Immature natural killer cell (primary cell): ENCODE measurements at regions not wholly inside any gene's neighbourhood (a gene's known extent, or its start where the extent isn't known, plus 50 kb on each side); places are given as distances from the start of the nearest gene placed in this dataset.
"Not testable (repeated sequence)": the region's sequence is repeated elsewhere in the genome, so short reads cannot be mapped to it uniquely, and the experiment has no call there.

Source experiments
- DNase-seq, 3 donors: peaks; one replicate each; pipeline ENCODE4 v3.0.0; 2022; ENCODE audit warnings: mixed read lengths in 1 of 3
- H3K27ac Mint-ChIP-seq, 6 donors: one replicate each; pipeline ENCODE4 v1.8.0; 2020; ENCODE audit warnings: mixed read lengths in 6 of 6, mild to moderate bottlenecking in 5 of 6, inconsistent platforms in 4 of 6, moderate library complexity in 3 of 6
- H3K27me3 Mint-ChIP-seq, 3 donors: one replicate each; pipeline ENCODE4 v1.8.0; 2020 to 2021; ENCODE audit warnings: low read depth in 3 of 3, mild to moderate bottlenecking in 3 of 3, mixed read lengths in 3 of 3, moderate library complexity in 3 of 3, inconsistent platforms in 1 of 3
- H3K36me3 Mint-ChIP-seq, 3 donors: one replicate each; pipeline ENCODE4 v1.8.0; 2020; ENCODE audit warnings: mixed read lengths in 3 of 3, inconsistent platforms in 2 of 3, mild to moderate bottlenecking in 2 of 3
- H3K4me1 Mint-ChIP-seq, 2 donors: one replicate each; pipeline ENCODE4 v1.8.0; 2020; ENCODE audit warnings: inconsistent platforms in 2 of 2, mild to moderate bottlenecking in 2 of 2, mixed read lengths in 2 of 2, moderate library complexity in 1 of 2
- H3K4me3 Mint-ChIP-seq, 5 donors: one replicate each; pipeline ENCODE4 v1.8.0; 2020; ENCODE audit warnings: mild to moderate bottlenecking in 5 of 5, mixed read lengths in 5 of 5, inconsistent platforms in 3 of 5, moderate library complexity in 3 of 5
- H3K9me3 Mint-ChIP-seq, 6 donors: one replicate each; pipeline ENCODE4 v1.8.0; 2020; ENCODE audit warnings: mild to moderate bottlenecking in 6 of 6, mixed read lengths in 6 of 6, inconsistent platforms in 4 of 6, moderate library complexity in 3 of 6

DNA sequence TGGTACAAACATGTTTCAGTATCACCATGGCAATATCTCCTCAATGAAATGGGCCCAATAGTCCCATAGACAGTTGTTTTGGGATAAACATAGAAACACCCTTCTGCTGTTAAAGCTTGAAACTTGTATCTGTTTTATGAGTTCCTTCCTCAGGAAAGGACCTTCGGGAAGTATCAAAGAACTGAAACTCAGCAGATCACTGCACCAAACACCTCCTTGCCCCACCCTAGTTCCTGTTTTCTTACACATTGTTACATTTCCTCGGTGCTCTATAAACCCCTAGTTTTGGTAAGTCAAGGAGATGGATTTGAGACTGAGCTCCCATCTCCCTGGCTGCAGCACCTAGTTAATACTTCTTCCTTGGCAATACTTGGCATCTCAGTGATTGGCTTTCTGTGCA is 73.8 kb upstream of the ECI2 start:
- DNase-seq = no peak
- Mint-ChIP-seq H3K36me3 (no peaks in the 10 kb centered on the region), H3K4me3 (no peak overlapping the region), H3K27me3 (peaks cover 1 to 2% (median 2%) of the 10 kb centered on the region in 3 donors), H3K27ac (no peak overlapping the region), H3K4me1 (peaks cover 0 to 3% of the 10 kb centered on the region in 2 donors), H3K9me3 (peaks cover 0 to 3% (median 0%) of the 10 kb centered on the region in 6 donors)

DNA sequence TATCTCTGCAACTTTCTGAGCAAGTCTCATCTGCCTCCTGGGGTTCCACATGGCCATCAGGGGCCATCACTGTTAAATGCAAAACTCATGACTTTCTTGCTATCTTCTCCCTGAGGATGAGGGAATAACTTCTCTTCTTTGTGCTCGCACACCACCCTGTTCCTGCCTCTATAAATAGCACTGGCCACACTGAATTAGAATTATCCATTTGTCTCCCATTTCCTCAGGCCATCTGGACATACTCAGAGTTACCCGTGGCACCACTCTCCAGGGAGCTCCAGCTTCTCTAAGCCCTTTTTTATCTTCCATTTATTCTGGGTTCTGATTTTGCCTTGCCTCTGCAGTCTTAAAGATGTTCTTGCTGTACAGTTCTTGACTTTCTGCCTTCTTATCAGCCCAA is 72.8 kb upstream of the ECI2 start:
- no peaks in the 10 kb centered on the region for H3K36me3 Mint-ChIP-seq
- H3K4me1 Mint-ChIP-seq = peaks cover 0 to 3% of the 10 kb centered on the region in 2 donors
- H3K27me3 Mint-ChIP-seq = peaks cover 2 to 4% (median 3%) of the 10 kb centered on the region in 3 donors
- no peak overlapping the region for H3K27ac Mint-ChIP-seq
- H3K9me3 Mint-ChIP-seq = peaks cover 0 to 3% (median 0%) of the 10 kb centered on the region in 6 donors
- no peak overlapping the region for H3K4me3 Mint-ChIP-seq
- DNase-seq = no peak

DNA sequence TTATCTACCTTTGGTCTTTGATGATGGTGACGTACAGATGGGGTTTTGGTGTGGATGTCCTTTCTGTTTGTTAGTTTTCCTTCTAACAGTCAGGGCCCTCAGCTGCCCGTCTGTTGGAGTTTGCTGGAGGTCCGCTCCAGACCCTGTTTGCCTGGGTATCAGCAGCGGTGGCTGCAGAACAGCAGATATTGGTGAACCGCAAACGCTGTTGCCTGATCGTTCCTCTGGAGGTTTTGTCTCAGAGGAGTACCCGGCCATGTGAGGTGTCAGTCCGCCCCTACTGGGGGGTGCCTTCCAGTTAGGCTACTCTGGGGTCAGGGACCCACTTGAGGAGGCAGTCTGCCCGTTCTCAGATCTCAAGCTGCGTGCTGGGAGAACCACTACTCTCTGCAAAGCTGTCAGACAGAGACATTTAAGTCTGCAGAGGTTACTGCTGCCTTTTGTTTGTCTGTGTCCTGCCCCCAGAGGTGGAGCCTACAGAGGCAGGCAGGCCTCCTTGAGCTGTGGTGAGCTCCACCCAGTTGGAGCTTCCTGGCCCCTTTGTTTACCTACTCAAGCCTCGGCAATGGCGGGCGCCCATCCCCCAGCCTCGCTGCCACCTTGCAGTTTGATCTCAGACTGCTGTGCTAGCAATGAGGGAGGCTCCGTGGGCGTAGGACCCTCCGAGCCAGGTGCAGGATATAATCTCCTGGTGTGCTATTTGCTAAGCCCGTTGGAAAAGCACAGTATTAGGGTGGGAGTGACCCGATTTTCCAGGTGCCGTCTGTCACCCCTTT is 68.5 kb upstream of the ECI2 start:
- not testable (repeated sequence) for DNase-seq, H3K27me3 Mint-ChIP-seq, H3K4me3 Mint-ChIP-seq, H3K36me3 Mint-ChIP-seq, H3K4me1 Mint-ChIP-seq, H3K27ac Mint-ChIP-seq, H3K9me3 Mint-ChIP-seq

DNA sequence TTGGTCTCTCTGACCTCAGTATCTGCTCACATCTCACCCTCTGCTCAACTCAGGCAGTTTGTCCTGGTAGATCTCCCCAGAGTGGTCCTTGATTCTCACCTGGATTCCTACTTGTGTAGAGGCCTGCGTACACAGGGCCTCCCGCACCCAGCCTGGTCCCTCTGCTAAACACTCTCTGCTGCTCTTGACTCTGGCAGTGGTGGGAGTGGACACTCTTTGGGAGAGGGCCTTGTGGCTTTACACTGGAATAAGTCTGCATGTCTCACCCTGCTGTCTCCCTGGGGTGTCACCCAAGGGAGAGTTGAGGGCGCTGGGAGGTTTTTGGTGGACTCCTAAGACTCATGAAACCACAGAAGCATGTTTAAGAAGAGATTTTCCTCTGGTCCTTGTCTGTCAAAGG is 57.3 kb upstream of the ECI2 start:
- Mint-ChIP-seq H3K4me3 (no peak overlapping the region), H3K27me3 (peaks cover 0 to 8% (median 2%) of the 10 kb centered on the region in 3 donors), H3K4me1 (no peaks in the 10 kb centered on the region), H3K27ac (no peak overlapping the region), H3K36me3 (no peaks in the 10 kb centered on the region), H3K9me3 (no peaks in the 10 kb centered on the region)
- DNase-seq = no peak

DNA sequence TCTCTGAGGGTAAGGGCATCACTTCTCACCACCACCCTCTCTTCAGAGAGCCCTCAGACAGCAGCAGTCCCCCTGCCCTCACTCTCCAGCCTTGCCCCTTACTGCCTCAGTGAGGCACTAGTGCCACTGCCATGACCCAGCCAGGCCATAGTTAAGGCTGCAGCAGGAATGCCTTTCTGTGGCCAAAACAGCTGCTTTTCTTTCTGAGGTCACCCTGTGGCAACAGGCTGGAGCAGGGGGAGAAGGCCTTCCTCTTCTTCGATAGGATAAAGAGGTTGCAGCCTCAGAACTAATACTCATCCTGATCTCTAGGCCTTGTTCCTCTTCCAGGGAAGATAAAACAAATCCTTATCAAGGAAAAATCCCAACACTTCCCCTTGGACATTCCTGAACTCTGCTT is 56.8 kb upstream of the ECI2 start:
- Mint-ChIP-seq H3K4me1 (no peaks in the 10 kb centered on the region), H3K9me3 (no peaks in the 10 kb centered on the region), H3K27me3 (peaks cover 0 to 6% (median 2%) of the 10 kb centered on the region in 3 donors), H3K36me3 (no peaks in the 10 kb centered on the region), H3K27ac (no peak overlapping the region), H3K4me3 (no peak overlapping the region)
- DNase-seq = no peak

DNA sequence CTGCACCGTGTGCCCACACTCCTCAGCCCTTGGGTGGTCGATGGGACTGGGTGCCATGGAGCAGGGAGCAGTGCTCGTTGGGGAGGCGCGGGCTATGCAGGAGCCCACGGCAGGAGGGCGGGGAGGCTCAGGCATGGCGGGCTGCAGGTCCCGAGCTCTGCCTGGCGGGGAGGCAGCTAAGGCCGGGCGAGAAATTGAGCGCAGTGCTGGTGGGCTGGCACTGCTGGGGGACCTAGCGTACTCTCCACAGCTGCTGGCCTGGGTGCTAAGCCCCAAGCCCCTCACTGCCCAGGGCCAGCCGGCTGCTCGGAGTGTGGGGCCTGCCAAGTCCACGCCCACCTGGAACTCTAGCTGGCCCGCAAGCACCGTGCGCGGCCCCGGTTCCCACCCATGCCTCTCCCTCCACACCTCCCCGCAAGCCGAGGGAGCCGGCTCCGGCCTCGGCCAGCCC is 55.9 kb upstream of the ECI2 start:
- Mint-ChIP-seq H3K36me3 (no peaks in the 10 kb centered on the region), H3K4me3 (no peak overlapping the region), H3K27me3 (peaks cover 0 to 6% (median 2%) of the 10 kb centered on the region in 3 donors), H3K9me3 (no peaks in the 10 kb centered on the region), H3K4me1 (no peaks in the 10 kb centered on the region), H3K27ac (no peak overlapping the region)
- no peak for DNase-seq

DNA sequence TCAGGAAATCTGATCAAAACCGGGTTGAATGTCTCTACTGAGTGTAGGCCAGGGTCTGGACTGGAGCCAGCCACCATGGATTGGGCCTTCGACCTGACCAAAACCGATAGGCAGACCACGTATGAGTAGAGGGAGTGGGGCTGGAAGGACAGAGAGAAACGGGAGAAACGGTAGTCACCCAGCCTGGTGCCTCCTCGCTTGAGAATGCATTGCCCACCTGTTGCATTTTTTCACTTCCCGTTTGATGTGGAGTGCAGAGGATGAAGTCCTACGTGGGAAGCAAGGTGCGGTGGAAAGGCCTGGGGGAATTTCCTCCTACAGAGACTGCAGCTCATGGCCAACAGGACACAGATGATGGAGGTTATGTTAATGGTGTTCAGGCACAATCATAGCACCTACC is 53.9 kb upstream of the ECI2 start:
- Mint-ChIP-seq H3K36me3 (no peaks in the 10 kb centered on the region), H3K4me1 (no peaks in the 10 kb centered on the region), H3K9me3 (no peaks in the 10 kb centered on the region), H3K4me3 (no peak overlapping the region), H3K27me3 (peaks cover 0 to 8% (median 2%) of the 10 kb centered on the region in 3 donors), H3K27ac (no peak overlapping the region)
- no peak for DNase-seq

DNA sequence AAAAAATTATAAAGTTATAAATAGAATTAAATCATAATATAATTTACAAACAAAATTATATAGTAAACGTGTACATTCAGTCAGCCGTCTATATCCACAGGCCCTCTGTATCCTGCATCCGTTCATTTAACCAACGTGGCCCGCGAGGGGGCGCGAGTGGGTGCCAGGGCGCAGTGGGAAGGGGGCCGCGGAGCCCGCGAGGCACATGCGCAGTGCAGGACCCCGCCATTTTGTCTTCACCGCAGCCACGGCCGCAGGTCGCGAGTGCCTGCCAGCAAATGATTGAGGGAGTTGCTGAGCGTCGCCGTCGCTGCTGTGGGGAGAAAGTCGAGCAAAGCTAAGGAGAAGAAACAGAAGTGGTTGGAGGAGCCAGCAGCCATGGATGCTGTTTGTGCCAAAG is 53.4 kb upstream of the ECI2 start:
- Mint-ChIP-seq H3K4me3 (no peak overlapping the region), H3K27me3 (peaks cover 0 to 8% (median 2%) of the 10 kb centered on the region in 3 donors), H3K4me1 (no peaks in the 10 kb centered on the region), H3K27ac (no peak overlapping the region), H3K36me3 (no peaks in the 10 kb centered on the region), H3K9me3 (no peaks in the 10 kb centered on the region)
- no peak for DNase-seq

DNA sequence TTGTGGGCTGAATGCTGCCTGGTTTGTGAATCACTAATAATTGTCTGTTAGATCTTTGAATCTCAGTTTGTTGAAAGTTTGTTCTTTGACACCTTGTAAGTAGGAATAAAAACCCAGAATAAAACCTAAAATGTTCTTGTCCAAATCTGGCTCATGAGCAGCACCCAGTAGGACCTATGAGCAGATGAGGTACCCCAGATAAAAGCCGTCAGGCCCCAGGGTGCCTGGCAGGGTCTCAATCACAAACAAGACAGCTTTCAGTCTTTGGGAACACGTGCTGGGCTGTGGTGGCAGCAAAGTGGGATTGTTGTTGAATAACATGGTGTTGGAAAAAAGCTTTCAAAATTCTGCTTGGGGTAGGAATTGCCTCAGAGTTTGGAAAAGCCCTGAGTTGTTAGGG is 52.1 kb upstream of the ECI2 start:
- H3K4me3 Mint-ChIP-seq = no peak overlapping the region
- no peaks in the 10 kb centered on the region for H3K9me3 Mint-ChIP-seq
- peaks cover 0 to 8% (median 4%) of the 10 kb centered on the region in 3 donors for H3K27me3 Mint-ChIP-seq
- no peak for DNase-seq
- H3K27ac Mint-ChIP-seq = no peak overlapping the region
- no peaks in the 10 kb centered on the region for H3K36me3 Mint-ChIP-seq
- H3K4me1 Mint-ChIP-seq = no peaks in the 10 kb centered on the region

DNA sequence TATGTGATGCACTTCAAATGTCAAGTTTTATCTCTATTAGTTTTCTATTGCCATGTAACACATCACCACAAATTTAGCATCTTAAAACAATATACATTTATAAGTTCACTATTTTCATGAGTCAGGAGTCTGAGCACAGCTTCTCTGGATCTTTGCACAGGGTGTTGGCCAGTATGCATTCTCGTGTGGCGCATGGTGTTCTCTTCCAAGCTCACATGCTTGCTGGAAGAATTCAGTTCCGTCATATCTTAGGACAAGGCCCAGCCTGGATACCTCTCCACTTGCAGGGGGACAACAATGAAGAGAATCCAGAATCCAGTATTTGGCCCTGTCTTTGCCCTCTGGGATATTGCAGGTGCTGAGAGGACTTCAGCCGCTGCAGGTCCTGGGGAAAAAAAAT is 51.0 kb upstream of the ECI2 start:
- Mint-ChIP-seq H3K27ac (no peak overlapping the region), H3K4me3 (no peak overlapping the region), H3K9me3 (no peaks in the 10 kb centered on the region), H3K4me1 (no peaks in the 10 kb centered on the region), H3K36me3 (no peaks in the 10 kb centered on the region), H3K27me3 (peaks cover 3 to 5% (median 4%) of the 10 kb centered on the region in 3 donors)
- DNase-seq = no peak

DNA sequence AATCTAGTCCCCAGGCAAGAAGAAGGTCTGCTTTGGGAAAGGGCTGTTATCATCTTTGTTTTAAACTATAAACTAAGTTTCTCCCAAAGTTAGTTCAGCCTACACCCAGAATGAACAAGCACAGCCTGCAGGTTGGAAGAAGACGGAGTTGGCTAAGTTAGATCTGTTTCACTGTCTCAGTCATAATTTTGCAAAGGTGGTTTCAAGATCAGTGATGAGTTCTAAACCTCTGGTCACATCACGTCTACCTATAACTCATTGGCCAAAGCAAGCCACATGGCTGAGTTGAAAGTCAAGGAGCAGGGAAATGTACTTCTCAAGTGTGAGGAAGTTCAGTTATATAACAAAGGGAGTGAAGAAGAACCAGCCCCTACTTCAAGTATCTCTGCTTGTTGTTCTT is 50.5 kb upstream of the ECI2 start:
- H3K27ac Mint-ChIP-seq = no peak overlapping the region

DNA sequence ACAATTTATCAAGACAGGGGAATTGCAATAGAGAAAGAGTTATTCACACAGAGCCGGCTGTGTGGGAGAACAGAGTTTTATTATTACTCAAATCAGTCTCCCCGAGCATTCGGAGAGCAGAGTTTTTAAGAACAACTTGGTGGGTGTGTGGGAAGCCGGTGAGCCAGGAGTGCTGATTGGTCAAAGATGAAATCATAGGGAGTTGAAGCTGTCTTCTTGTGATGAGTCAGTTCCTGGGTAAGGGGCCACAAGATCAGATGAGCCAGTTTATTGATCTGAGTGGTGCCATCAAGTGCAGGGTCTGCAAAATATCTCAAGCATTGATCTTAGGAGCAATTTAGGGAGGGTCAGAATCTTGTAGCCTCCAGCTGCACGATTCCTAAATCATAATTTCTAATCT is 50.0 kb upstream of the ECI2 start:
- Mint-ChIP-seq H3K4me3 (no peak overlapping the region), H3K27me3 (peaks cover 3 to 6% (median 5%) of the 10 kb centered on the region in 3 donors), H3K27ac (no peak overlapping the region)

More for the DNA sequence above, 50.5 kb upstream of the ECI2 start:
- H3K4me1 Mint-ChIP-seq = no peaks in the 10 kb centered on the region
- no peak for DNase-seq
- H3K9me3 Mint-ChIP-seq = no peaks in the 10 kb centered on the region
- H3K27me3 Mint-ChIP-seq = peaks cover 3 to 6% (median 5%) of the 10 kb centered on the region in 3 donors
- H3K4me3 Mint-ChIP-seq = no peak overlapping the region
- H3K36me3 Mint-ChIP-seq = no peaks in the 10 kb centered on the region

More for the DNA sequence above, 50.0 kb upstream of the ECI2 start:
- no peak for DNase-seq
- Mint-ChIP-seq H3K4me1 (no peaks in the 10 kb centered on the region), H3K36me3 (no peaks in the 10 kb centered on the region), H3K9me3 (no peaks in the 10 kb centered on the region)
